ENCODE measurements at regions not wholly inside any gene's neighbourhood (a gene's known extent, or its start where the extent isn't known, plus 50 kb on each side); places are given as distances from the start of the nearest gene placed in this dataset.

DNA sequence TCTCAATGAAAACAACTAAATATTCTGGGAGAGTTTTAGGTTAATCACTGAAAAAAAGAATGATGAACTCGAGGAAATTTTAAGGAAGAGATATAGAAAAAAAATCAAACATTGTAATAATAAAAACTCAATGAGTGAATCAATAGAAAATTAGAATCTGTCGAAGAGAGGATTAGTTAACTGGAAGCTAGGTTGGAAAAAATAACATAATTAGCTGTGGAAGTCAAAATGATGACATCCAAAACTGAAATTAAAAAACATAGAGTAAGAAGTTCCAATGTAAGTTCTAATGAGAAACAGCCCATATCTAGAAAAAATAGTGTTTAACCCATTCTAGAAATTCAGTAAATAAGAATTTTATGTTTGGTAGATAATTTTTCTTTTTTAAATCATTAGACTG is 299.3 kb upstream of the RARB start:
- no peak for DNase-seq (ENCODE audit: low read depth)
- TF ChIP-seq CTCF (IDR thresholded peaks at IDR 0.05; ENCODE audit: low read depth, low read length, missing control alignments): no peak
- no peak overlapping the region for H3K4me3 ChIP-seq (ENCODE audit: low read depth, low read length)

GRCh38 chr3:25130724-25131520 is 297.1 kb upstream of the RARB start:
- no peak for TF ChIP-seq CTCF (IDR thresholded peaks at IDR 0.05; ENCODE audit: low read depth, low read length, missing control alignments)
- no peak for DNase-seq (ENCODE audit: low read depth)
- H3K4me3 ChIP-seq (ENCODE audit: low read depth, low read length): no peak overlapping the region

DNA sequence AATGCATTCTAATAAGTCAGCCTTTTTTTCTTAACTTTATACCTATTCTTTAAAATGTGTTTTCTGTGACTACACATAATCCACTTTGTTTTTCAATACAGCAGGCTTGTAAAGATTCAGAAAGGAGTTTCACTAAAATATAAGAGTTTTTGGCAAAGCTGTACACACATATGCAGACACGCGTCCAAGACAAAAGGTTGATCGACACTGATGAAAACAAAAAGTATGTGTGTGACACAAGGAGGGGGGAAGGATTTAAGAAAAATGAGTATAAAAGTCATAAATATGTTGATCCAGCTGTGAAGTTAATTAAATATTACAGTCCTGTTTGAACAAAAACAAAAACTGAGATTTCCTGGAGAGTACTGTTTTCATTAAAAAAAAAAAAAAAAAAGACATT is 294.5 kb upstream of the RARB start:
- no peak for TF ChIP-seq CTCF (IDR thresholded peaks at IDR 0.05; ENCODE audit: low read depth, low read length, missing control alignments)
- no peak for DNase-seq (ENCODE audit: low read depth)
- no peak overlapping the region for H3K4me3 ChIP-seq (ENCODE audit: low read depth, low read length)

GRCh38 chr3:25137606-25138005 is 290.5 kb upstream of the RARB start:
- TF ChIP-seq CTCF (IDR thresholded peaks at IDR 0.05; ENCODE audit: low read depth, low read length, missing control alignments): no peak
- H3K4me3 ChIP-seq (ENCODE audit: low read depth, low read length): no peak overlapping the region
- DNase-seq (ENCODE audit: low read depth): no peak

GRCh38 chr3:25139267-25139666 is 288.8 kb upstream of the RARB start:
- H3K4me3 ChIP-seq (ENCODE audit: low read depth, low read length): no peak overlapping the region
- DNase-seq (ENCODE audit: low read depth): no peak
- no peak for TF ChIP-seq CTCF (IDR thresholded peaks at IDR 0.05; ENCODE audit: low read depth, low read length, missing control alignments)

DNA sequence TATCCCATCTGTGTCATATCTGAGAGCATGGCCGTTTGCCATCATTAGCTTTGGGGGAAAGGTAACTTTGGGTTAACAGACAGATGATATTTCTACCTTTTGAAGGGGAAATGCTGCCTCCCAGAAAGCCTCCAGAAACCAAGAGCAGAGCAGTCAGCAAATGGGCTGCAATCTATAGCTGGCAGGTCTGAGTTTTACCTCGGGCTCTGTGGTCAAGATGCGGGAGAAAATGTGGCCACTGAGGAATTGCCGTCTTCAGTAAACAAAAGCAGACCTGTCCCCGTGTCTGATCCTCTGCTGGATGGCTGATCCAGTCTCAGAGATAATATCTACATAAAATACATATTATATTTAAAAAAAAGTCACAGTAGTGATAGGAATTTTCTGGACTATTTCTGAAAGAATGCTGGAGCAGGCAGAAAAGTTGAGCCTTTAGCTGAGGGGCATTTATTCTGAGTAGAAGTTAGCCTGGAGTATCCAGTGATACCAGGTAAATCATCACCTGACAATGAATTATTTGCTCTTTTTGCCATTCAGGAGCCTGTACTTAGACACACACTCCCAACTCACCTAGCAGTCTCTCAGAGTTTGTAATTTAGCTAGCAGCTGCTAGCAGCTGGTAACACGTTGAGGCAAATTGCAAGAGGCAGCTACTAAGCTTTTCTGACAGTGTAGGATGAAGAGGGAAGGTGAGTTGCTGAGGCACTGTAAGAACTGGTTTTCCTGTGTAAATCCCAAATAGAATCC is 285.3 kb upstream of the RARB start:
- no peak for DNase-seq (ENCODE audit: low read depth)
- TF ChIP-seq CTCF (IDR thresholded peaks at IDR 0.05; ENCODE audit: low read depth, low read length, missing control alignments): no peak
- no peak overlapping the region for H3K4me3 ChIP-seq (ENCODE audit: low read depth, low read length)

All from GM12864 (cell line).